ENCODE measurements at regions not wholly inside any gene's neighbourhood (a gene's known extent, or its start where the extent isn't known, plus 50 kb on each side); places are given as distances from the start of the nearest gene placed in this dataset.

DNA sequence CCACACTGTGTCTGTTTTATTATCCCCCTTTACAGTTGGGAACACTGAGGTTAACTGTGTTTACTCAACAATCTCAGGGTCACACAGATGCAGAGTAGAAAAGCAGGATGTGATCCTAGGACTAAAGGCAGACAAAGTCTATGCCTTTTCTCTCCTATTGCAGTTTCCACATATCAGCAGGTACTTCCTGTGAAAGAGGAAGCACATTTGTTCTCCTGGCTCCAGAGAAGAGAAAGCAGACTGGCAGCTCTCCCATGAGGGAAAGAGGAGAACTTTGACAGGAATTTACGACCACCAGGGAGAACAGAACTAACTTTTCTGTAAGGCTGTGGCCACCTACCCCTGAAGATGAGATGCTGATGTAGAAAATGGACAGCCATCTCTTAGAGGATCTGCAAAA, 84.2 kb upstream of the TNC start:
- no peak for TF ChIP-seq JUND (IDR thresholded peaks at IDR 0.05)
- TF ChIP-seq, protein P1, sequence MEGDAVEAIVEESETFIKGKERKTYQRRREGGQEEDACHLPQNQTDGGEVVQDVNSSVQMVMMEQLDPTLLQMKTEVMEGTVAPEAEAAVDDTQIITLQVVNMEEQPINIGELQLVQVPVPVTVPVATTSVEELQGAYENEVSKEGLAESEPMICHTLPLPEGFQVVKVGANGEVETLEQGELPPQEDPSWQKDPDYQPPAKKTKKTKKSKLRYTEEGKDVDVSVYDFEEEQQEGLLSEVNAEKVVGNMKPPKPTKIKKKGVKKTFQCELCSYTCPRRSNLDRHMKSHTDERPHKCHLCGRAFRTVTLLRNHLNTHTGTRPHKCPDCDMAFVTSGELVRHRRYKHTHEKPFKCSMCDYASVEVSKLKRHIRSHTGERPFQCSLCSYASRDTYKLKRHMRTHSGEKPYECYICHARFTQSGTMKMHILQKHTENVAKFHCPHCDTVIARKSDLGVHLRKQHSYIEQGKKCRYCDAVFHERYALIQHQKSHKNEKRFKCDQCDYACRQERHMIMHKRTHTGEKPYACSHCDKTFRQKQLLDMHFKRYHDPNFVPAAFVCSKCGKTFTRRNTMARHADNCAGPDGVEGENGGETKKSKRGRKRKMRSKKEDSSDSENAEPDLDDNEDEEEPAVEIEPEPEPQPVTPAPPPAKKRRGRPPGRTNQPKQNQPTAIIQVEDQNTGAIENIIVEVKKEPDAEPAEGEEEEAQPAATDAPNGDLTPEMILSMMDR (IDR thresholded peaks at IDR 0.05; ENCODE audit: low read depth, low read length, missing input control), result no peak
- TF ChIP-seq SP1 (IDR thresholded peaks at IDR 0.05), result no peak
- no peak for TF ChIP-seq RAD21 (IDR thresholded peaks at IDR 0.05)
- TF ChIP-seq, protein P2, sequence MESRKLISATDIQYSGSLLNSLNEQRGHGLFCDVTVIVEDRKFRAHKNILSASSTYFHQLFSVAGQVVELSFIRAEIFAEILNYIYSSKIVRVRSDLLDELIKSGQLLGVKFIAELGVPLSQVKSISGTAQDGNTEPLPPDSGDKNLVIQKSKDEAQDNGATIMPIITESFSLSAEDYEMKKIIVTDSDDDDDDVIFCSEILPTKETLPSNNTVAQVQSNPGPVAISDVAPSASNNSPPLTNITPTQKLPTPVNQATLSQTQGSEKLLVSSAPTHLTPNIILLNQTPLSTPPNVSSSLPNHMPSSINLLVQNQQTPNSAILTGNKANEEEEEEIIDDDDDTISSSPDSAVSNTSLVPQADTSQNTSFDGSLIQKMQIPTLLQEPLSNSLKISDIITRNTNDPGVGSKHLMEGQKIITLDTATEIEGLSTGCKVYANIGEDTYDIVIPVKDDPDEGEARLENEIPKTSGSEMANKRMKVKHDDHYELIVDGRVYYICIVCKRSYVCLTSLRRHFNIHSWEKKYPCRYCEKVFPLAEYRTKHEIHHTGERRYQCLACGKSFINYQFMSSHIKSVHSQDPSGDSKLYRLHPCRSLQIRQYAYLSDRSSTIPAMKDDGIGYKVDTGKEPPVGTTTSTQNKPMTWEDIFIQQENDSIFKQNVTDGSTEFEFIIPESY (IDR thresholded peaks at IDR 0.05), result no peak
- TF ChIP-seq RXRA (IDR thresholded peaks at IDR 0.05), result no peak
- TF ChIP-seq, protein P3, sequence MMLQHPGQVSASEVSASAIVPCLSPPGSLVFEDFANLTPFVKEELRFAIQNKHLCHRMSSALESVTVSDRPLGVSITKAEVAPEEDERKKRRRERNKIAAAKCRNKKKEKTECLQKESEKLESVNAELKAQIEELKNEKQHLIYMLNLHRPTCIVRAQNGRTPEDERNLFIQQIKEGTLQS (IDR thresholded peaks at IDR 0.05), result no peak
- TF ChIP-seq EGR1 (IDR thresholded peaks at IDR 0.05; ENCODE audit: low read depth in 2 of 2), result no peak

Data from liver (tissue), 3 donors.